KMS-11 (cell line): ENCODE measurements at regions not wholly inside any gene's neighbourhood (a gene's known extent, or its start where the extent isn't known, plus 50 kb on each side); places are given as distances from the start of the nearest gene placed in this dataset.

Experiments used
- H2AFZ ChIP-seq: fragments of 200-600 bp; sonication (generic); 2 replicates; pipeline ENCODE4 v1.6.1; 2016; ENCODE audit warnings: antibody characterized with exemption, mixed run types, low read depth
- H3K27ac ChIP-seq: fragments of 200-600 bp; sonication (generic); 2 replicates; pipeline ENCODE4 v1.6.1; 2016; ENCODE audit warnings: mild to moderate bottlenecking, mixed run types
- H3K27me3 ChIP-seq: fragments of 200-600 bp; sonication (generic); 2 replicates; pipeline ENCODE4 v1.6.1; 2017; ENCODE audit warnings: mild to moderate bottlenecking, low read depth, mixed run types, moderate library complexity; ENCODE audit not compliant: insufficient read depth
- H3K36me3 ChIP-seq: fragments of 200-600 bp; sonication (generic); 2 replicates; pipeline ENCODE4 v1.6.1; 2017; ENCODE audit warnings: mild to moderate bottlenecking, mixed run types; ENCODE audit not compliant: insufficient read depth
- H3K4me1 ChIP-seq: fragments of 200-600 bp; sonication (generic); 2 replicates; pipeline ENCODE4 v1.6.1; 2016; ENCODE audit warnings: mild to moderate bottlenecking, low read depth, mixed run types; ENCODE audit not compliant: poor library complexity, severe bottlenecking
- H3K4me2 ChIP-seq: fragments of 200-600 bp; sonication (generic); 2 replicates; pipeline ENCODE4 v1.7.0; 2016; ENCODE audit warnings: mild to moderate bottlenecking, mixed run types
- H3K4me3 ChIP-seq: fragments of 200-600 bp; sonication (generic); IDR thresholded peaks from 2 replicates; pipeline ENCODE4 v1.6.1; 2017; ENCODE audit warnings: low read depth, low read length, mixed read lengths; ENCODE audit not compliant: insufficient read depth
- H3K79me2 ChIP-seq: fragments of 200-600 bp; sonication (generic); 2 replicates; pipeline ENCODE4 v1.6.1; 2016; ENCODE audit warnings: low read depth, mixed run types; ENCODE audit not compliant: insufficient read depth
- H3K9ac ChIP-seq: fragments of 200-600 bp; sonication (generic); 2 replicates; pipeline ENCODE4 v1.6.1; 2016; ENCODE audit warnings: mild to moderate bottlenecking, mixed run types
- H4K20me1 ChIP-seq: fragments of 200-600 bp; sonication (generic); 2 replicates; pipeline ENCODE4 v1.6.1; 2016; ENCODE audit warnings: mild to moderate bottlenecking, mixed run types; ENCODE audit not compliant: insufficient read depth
- TF ChIP-seq, protein P1 (sequence below): fragments of 200-600 bp; sonication (generic); conservative IDR thresholded peaks from 2 replicates; pipeline ENCODE4 v1.6.1; 2017; ENCODE audit warnings: low read depth, mild to moderate bottlenecking, antibody characterized with exemption, low read length, moderate library complexity, mixed read lengths

DNA sequence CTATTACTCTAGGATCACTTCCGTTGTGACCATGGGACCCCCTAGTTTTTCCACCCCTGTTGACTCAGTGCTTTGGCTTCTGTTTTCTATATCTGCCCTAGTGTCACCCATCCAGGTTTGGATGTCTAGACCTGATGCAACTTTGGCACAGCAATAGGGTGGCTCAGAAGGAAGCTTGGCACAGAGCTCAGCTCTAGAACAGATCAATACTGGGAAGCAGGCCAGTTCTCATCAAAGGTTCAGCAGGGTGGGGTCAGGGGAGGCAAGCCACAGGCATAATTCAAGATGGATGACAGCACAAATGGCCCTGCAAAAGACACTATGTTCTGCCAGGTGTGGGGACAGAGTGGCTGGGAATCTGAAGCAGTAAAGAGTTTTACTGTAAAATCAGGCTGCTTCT is 74.2 kb upstream of the EGFL6 start:
- Histone ChIP-seq H3K4me2 (no peak overlapping the region), H3K4me1 (no peaks in the 10 kb centered on the region), H3K27ac (no peak overlapping the region), H3K9ac (no peak overlapping the region), H3K79me2 (no peaks in the 10 kb centered on the region), H3K4me3 (no peak overlapping the region), H4K20me1 (no peaks in the 10 kb centered on the region), H2AFZ (no peak overlapping the region), H3K27me3 (no peaks in the 10 kb centered on the region), H3K36me3 (no peaks in the 10 kb centered on the region)
- TF ChIP-seq, protein P1, sequence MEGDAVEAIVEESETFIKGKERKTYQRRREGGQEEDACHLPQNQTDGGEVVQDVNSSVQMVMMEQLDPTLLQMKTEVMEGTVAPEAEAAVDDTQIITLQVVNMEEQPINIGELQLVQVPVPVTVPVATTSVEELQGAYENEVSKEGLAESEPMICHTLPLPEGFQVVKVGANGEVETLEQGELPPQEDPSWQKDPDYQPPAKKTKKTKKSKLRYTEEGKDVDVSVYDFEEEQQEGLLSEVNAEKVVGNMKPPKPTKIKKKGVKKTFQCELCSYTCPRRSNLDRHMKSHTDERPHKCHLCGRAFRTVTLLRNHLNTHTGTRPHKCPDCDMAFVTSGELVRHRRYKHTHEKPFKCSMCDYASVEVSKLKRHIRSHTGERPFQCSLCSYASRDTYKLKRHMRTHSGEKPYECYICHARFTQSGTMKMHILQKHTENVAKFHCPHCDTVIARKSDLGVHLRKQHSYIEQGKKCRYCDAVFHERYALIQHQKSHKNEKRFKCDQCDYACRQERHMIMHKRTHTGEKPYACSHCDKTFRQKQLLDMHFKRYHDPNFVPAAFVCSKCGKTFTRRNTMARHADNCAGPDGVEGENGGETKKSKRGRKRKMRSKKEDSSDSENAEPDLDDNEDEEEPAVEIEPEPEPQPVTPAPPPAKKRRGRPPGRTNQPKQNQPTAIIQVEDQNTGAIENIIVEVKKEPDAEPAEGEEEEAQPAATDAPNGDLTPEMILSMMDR: no peak

DNA sequence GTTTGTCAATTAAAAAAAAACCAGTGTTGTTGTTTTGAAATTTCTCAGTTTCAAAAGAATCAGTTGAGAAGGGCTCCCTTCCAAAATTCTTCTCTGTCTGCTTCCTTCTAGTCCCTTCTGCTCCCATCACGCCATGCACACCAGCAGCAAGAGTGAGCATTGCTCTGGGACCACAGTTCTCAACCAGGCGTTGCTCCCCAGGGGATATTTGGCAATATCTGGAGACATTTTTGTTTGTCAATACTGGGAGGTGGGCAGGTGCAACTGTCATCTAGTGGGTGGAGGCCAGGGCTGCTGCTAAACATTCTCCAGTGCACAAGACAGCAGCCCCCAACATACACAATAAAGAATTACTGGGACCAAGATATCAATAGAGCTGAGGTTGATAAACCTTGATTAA is 74.8 kb upstream of the EGFL6 start:
- no peak overlapping the region for H3K4me2 ChIP-seq

DNA sequence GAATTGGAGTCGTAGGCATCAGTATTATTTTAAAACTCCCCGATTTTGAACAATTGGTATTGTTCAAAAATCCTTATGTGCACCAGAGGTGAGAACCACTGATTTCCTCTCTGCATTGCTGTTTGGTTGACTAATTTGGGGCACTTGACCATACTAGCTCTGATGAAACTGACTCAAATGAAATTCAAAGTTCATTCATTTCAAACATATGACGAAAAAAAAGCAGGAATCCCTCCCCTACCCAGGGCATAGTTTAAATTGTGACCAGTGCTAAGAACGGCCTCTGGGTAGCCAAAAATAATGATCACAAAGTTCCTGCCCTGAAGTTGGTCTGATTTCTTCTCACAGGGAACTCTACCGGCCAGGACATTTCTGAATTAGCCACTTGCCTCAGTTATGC is 75.7 kb upstream of the EGFL6 start:
- no peak overlapping the region for H3K4me3 ChIP-seq
- no peak overlapping the region for H3K27ac ChIP-seq
- H3K79me2 ChIP-seq: no peaks in the 10 kb centered on the region
- H3K36me3 ChIP-seq: no peaks in the 10 kb centered on the region
- no peak overlapping the region for H3K9ac ChIP-seq
- H3K27me3 ChIP-seq: no peaks in the 10 kb centered on the region
- TF ChIP-seq, protein P1: no peak
- no peaks in the 10 kb centered on the region for H4K20me1 ChIP-seq
- H2AFZ ChIP-seq: no peak overlapping the region
- H3K4me2 ChIP-seq: no peak overlapping the region
- no peaks in the 10 kb centered on the region for H3K4me1 ChIP-seq

More for the DNA sequence above, 74.8 kb upstream of the EGFL6 start:
- Histone ChIP-seq H3K36me3 (no peaks in the 10 kb centered on the region), H2AFZ (no peak overlapping the region), H3K27ac (no peak overlapping the region), H4K20me1 (no peaks in the 10 kb centered on the region), H3K27me3 (no peaks in the 10 kb centered on the region), H3K4me1 (no peaks in the 10 kb centered on the region), H3K9ac (no peak overlapping the region), H3K4me3 (no peak overlapping the region), H3K79me2 (no peaks in the 10 kb centered on the region)
- TF ChIP-seq, protein P1: no peak

DNA sequence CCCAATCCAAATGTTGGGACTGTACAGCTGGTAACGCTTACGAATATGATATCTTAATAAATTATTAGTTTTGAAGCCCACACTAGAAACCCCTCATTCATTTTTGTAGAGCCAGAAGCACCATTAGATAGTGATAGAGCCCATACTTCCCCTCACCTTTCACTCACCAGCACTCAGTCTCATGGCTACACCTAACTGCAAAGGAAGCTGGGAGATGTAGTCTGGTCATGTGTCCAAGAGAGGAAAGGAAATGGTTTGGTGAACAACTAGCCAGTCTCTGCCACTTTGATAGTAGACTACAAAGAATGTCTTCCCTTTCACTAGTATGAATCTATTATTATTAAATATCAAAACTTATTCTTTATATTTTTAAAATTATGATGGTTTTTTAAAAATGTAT is 77.1 kb upstream of the EGFL6 start:
- TF ChIP-seq, protein P1: no peak
- Histone ChIP-seq H3K79me2 (no peaks in the 10 kb centered on the region), H3K9ac (no peak overlapping the region)

More for the DNA sequence above, 77.1 kb upstream of the EGFL6 start:
- no peaks in the 10 kb centered on the region for H3K27me3 ChIP-seq
- no peak overlapping the region for H3K4me2 ChIP-seq
- no peaks in the 10 kb centered on the region for H3K36me3 ChIP-seq
- H4K20me1 ChIP-seq: no peaks in the 10 kb centered on the region
- peaks cover 13% of the 10 kb centered on the region for H3K4me1 ChIP-seq
- no peak overlapping the region for H3K27ac ChIP-seq
- H2AFZ ChIP-seq: no peak overlapping the region
- no peak overlapping the region for H3K4me3 ChIP-seq
